MV-4-11 (cell line): ENCODE measurements at regions not wholly inside any gene's neighbourhood (a gene's known extent, or its start where the extent isn't known, plus 50 kb on each side); places are given as distances from the start of the nearest gene placed in this dataset.

Experiments used
- DNase-seq: peaks from one replicate; lab custom pipeline; 2025; lab: John Stamatoyannopoulos, UW

DNA sequence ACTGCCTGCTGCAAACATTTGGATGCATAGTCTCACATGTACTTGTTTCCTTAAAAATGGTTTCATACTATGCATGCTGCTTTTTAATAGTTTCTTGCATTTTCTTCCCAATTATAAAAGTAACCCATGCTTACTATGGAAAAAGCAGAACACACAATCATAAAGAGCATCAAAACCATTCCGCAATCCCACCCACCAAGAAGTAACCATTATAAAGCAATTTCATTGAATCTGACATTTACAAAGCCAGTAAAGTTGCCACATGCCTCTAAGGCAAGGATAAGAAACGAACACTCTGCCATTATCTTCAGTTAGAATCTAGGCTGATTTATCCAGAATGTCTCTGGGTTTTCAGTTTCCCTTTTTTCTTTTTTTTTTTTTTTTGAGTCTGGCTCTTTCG, 92.7 kb upstream of the OSMR start:
- DNase-seq: no peak

DNA sequence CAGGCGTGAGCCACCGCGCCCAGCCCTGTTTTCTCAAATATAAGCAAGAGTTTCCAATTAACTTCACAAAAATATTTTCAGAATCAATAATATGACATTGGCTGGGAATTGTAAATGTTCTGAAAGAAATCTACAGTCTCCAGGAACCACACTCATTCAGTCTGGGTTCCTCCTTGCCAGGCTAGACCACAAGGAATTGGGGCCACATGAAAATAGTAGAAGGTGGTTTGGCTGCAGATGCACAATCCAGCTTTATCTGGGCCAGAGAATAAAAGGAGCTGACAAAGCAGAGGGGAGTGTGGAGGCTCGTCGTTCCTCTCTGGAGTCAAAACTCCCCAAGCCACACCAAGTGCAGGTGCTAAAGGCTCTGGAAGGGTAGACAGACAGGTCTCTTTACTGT, 92.0 kb upstream of the OSMR start:
- DNase-seq: no peak

DNA sequence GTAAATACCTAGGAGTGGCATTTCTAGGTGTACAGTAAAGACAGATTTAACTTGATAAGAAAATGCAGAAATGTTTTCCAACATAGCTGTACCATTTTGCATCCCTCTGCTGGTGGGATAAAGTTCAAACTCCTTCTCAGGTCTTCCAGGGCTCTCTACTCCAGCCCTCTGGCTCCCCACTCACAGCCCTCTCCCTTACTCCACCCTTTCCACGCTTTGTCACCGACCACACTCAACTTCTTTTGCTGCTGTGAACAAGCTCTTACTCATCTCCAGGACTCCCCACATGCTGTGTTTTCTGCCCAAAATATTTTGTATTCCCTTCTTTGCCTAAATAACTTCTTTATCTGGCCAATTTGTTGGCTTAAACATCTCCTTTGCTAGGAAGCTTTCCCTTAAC, 90.6 kb upstream of the OSMR start:
- no peak for DNase-seq

DNA sequence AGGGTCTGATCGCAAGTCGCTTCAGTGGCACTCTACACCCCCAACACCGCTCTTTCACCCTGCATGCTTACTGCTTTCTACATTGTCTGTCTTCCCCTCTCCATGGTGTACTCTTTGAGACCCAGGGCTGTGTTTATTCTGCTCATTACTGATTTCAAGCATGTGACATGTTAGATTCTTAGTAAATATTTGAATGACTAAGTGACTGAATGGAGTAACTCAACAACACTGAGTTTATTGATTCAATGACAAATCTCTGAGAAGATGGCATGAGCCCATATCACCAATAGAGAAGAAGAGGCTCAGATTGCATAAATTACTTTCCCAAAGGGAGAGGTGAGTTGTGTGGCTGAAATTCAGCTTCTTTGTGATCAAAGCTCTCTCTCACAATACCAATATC, 89.7 kb upstream of the OSMR start:
- DNase-seq: no peak

DNA sequence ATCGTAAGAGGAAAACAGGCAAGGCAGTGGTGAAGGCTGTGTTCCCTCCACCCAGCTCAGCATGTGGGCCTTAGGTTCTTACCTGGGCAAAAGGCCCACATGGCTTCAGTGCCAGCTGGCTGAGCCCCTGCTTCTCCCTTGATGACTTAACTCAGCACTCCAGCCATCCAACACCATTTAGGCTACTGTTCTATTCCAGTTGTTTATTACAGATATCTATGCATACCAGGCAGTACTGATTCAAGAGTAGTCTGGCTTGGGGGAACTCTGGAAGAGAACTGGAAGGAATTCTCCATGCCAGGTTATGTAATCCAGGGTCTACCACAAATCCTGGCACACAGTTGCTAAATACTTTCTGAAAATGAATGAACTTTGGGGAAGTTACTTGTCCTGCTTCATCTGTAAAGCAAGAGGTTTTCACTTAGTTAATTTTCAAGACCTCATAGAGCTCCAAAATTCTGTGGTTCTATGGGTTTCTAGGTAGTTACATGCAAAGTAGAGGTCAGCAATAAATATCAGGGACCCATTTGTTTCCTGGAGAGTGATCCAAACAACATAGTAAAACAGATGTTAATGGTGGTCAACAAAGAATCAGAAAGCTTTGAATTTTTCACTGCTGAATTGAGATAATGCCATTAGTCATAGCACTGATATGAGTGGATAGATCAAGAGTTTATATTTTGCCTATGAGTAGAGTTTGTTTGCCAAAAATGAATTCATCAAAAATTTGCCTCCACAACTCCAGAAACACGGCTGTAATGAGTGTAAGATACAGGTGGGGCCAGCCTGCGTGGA, 88.2 kb upstream of the OSMR start:
- no peak for DNase-seq

DNA sequence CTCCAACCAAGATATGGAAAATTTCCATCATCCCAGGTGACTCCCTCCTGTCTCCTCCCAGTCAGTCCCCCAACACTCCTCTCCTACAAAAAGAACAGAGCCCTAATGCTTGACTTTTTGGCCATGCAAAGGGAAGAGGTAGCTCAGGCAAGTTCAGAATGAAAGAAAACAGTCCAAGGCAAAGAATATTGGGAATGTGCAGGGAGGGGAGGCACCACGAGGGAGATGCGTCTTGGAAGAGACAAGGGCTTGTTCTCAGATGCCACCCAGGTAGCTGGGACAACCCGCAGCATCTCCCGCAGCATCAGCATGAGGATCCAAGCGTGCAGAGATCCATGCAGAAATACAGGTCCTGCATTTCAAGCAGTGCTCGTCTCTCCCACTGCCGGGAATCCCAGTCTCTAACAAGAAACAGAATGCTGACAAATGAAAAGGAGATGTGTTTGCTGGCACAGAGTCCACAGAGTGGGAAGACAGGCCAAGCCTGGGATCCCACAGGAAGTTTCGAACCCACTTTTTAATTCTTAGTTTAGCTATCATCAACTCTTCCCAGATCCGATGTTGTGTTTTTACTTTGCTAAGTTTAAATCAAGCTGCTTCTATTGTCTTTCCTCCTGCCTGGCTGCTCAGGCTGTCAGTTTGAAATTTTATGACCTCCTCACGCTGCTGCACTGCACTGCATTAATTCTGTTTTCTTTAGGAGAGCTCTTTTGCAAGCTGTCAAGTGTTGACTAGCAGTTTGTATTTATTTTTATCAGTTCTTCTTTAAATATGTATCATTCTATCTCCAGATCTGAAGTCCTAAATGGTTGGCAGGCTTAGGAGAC, 86.8 kb upstream of the OSMR start:
- no peak for DNase-seq

DNA sequence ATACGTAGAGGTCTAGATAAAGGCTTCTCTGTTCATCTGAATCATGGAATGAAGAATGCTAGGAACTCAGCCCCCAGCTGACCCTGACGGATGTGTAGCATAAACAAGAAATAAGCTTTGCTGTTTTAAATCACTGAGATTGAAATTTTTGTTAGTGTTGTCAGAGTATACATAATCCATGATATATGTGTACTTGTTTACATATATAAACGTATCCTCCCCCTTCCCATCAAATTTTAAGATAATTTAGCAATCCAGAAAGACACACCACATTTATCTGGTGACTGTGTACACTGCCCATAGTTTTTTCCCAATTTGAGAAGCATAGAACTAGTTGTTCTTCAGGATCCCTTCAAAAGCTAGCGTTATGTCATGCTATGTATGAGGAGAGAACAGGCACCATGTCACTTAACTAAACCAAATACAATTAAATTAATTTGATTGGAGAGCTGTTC, 80.8 kb upstream of the OSMR start:
- no peak for DNase-seq

DNA sequence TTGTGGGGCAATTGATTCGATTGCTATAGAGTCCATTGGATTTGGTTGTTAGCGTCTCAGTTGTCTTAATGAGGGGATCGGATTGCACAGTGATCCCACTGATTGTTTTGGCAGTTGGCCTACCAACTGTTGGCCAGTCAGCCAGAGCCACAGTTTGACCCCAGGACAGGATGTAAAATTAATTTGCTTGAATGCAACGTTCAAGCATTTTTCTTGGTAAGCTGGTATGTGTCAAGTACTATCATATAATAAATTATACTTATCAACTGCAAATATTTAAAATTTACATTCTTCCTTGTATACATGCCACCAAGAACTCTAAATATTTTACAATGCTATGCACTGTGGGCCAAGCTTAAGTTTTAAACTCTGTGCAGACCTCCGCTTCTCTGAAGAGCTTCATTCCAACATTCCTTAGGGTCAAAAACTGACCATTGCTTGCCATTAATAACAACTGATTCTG, 80.4 kb upstream of the OSMR start:
- no peak for DNase-seq

DNA sequence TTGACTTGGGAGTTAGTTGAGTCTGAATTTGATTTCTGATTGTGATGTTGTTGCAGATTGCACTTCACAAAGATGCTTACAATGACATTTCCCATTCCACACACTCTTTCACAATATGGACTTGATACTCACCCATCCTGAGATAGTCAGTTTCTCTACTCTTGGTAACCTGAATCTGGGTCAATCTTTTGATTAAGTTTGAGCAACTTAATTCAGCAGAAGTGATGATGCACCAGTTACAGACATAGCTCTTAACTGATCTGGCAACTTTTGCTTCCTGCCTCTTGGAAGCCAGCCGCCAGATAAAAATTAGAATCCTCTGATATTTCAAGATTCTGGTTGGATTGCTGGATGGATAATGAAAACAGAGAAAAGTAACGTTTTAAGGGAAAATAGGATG, 79.7 kb upstream of the OSMR start:
- no peak for DNase-seq

DNA sequence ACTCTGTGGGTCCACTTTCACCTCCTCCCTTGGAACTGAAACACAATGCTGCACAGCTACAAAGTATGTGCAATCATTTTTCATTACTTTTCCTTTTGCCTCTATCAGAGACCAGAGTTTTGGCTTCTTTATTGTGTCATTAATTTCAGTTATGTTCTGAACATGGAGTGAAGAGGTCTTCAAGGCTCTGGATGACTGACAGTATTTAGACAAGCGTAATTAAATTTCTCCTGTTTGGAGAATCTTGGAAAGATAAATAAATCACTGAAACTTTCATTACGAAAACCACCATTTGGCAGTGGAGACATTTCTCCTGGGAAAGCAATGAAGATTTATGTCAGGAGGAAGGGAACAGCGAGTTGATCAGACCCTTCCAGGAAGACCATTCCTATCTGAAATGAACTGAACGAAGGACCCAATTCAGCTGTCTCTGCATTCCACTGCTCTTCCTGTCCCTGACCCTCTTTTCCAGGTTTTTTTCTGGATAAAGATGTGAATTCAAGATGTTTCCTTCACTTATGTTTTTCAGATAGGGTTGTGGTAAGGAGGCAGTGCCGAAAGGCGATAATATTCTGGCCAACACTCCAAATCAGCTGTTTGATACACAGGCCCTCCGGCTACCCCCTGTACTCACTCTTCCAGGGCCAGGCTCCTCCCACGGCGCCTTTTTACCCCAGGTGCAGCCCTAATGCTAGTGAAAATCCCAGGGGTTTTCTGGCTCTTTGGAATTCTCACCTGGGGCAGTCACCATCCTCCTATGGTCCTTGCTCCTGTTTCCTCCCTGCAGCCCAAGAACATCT, 77.2 kb upstream of the OSMR start:
- DNase-seq: no peak

DNA sequence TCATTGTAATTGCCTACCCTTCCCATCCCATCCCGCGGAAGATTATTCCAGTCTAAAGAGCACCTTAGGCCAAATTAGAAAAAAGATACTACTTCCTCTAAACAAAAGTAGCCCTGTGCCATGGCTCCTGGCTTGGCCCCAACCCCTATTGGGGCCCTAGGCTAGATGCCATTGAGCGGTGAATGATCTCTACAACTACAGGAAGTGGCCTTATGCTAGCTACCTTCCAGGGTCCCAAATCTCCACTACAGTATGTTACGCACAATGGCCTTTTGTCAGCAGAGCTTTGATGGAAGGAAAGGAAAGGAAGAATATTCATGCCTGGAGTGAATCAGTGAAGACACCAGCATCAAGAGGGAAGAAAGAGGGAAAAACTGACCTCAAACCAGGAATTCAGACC, 73.3 kb upstream of the OSMR start:
- no peak for DNase-seq

DNA sequence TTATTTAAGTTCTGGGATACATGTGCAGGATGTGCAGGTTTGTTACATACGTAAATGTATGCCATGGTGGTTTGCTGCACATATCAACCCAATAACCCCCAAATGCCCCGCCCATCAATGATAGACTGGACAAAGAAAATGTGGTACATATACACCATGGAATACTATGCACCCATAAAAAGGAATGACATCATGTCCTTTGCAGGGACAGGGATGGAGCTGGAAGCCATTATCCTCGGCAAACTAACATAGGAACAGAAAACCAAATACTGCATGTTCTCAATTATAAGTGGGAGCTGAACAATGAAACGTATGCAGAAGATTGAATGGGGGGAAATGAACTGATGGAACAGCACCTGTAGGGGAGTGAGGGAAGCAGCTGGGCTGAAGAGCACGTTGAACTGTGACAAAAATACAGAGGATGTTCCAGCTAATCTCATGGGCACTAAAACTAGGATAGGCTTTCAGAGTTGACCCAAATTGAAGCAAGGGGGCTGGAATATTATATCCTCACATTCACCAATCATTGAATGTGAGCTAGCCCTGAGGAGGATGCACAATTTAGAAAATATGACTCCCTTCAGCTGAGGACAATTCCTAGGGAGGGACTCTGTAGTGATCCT, 70.5 kb upstream of the OSMR start:
- no peak for DNase-seq

DNA sequence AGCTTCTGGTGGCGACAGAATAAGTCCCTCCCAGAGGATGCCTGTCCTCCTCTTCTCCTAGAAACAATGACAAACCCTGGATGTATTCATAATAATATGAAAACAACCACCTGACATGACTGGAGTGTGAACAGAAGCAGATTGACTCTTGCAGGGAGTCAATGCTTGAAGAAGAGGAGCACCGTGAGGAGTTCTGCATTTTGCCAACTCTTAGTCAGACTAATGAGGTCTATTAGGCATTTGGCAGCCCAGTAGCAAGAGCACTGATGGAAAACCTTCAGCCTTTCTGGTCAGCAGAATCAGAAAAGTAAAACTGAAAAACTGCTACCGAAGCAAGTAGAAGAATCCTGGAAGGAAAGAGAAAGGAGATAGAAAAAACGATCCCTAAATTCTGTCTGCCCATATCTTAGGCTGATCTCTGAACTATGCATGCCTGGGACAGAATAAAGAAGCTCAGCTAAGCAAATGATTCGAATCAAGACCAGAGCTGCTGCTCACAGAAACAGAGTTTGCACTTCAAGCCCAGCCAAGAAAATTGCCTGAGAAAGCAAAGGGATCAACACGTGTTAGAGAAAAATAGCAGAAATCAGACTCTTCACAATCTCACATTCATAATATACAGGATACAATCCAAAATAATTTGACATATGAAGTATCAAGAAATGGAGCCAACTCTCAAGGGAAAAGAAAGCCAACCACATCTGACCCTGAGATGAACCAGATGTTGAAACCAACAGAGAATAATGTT, 69.5 kb upstream of the OSMR start:
- no peak for DNase-seq

DNA sequence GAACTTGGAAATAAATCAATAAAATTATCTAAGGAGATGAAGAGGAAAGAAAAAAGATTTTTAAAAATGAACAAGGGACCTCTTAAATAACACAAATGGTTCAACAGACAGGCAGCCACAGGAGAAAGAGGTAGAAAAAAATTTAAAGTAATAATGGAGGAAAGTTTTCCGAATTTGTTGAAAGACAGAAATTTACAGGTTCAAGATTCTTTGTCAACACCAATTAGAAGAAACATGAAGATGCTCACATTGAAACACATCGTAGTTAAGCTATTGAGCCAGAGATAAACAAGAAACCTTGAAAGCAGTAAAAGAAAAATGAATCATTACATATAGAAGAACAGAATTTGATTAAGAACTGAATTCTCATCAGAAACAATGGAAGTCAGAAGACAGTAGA, 68.7 kb upstream of the OSMR start:
- DNase-seq: no peak

DNA sequence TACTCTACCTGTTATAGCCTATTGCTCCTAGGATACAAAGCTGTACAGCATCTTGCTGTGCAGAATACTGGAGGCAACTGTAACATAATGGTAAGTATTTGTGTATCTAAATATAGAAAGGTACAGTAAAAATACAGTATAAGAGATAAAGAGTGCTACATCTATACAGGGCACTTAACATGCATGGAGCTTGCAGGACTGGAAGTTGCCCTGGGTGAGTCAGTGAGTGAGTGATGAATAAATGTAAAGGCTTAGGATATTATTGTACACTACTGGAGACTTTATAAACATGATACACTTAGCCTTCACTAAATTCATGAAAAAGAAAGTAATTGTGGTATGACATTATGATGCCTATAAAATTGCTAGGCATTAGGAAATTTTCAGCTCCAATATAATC, 65.5 kb upstream of the OSMR start:
- DNase-seq: no peak

DNA sequence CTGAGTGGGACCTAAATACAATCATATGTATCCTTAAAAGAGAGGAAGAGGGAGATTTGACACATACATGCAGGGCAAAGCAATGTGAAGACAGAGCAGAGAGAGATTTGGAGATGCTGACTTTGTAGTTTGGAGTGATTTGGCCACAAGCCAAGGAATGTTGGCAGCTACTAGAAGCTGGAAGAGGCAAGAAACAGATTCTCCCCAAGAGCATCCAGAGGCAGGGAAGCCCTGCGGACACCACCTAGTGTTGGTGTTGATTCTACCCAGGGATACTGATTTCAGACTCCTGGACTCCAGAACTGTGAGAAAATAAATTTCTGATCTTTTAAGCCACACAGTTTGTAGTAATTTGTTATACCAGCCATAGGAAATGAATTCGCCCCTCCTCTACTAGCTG, 64.9 kb upstream of the OSMR start:
- DNase-seq: no peak

DNA sequence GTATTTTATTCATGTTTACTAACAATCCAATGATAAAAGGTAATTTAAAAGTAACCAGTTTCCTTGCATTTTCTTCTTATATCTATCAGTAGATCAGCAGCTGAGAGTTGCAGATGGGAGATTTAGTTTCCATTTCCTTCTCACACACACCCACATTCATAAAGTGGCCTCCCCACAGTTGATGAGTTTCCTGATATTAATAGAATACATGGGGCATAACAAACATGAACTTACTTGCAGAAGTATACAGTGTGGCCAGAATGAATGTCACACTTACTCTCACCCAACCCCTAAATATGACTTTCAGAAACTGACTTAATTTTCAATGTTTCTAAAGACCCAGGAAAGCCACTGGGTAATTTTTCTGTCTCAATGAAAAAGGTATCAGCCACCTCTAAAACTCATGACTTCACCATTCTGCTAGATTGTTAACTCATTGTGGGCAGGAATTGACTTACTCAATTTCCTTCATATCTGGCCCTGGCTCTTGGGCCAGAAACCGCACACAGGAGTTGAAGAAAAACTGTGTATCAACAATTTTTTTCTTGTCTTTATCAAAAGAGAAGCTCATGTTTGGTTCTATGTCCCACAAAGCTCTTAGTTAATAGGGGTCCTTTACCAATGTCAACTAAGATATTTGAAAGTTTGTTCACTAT, 63.5 kb upstream of the OSMR start:
- DNase-seq: no peak

DNA sequence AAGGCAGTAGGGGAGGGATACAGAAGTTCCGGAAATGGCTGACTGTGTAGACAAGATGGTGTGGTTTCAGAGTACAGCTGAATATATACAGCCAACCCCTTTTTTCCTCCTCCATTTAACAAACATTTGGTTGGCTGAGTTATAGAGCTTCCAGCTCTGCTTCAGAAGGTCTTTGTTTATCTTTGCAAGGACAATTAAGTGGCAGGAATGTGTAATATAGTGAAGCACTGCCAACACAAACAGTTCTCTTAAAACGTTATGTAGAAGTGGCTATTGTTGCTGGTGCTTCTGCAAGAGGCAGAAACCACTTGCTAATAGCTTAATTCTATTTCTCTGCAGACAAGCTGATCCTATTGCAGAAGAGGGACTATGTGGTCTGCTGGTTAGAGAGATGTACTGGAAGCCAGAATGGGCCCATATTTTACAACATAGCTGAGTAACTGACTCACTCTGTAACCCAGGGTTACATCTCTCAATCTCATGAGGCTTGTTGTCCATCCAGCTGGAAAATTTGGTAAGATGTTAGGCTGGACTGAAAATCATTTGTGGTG, 62.7 kb upstream of the OSMR start:
- DNase-seq: no peak

DNA sequence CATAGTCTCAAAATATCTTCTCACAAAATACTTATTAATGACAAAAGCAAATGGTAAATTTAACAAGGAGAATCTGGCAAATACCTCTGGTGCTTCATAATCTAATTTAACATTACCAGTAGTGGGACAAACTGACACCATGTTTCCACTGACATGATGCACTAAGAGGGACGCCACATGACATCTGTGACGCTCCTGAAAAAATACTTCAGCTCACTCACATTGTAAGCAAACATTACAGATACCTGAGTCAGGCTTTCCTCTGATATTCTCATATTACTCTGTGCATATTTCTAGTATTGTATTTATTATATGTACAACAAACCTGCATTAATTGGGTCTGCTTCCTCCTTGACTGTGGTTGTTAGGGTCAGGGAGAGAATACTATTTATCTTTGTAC, 56.7 kb upstream of the OSMR start:
- DNase-seq: no peak

DNA sequence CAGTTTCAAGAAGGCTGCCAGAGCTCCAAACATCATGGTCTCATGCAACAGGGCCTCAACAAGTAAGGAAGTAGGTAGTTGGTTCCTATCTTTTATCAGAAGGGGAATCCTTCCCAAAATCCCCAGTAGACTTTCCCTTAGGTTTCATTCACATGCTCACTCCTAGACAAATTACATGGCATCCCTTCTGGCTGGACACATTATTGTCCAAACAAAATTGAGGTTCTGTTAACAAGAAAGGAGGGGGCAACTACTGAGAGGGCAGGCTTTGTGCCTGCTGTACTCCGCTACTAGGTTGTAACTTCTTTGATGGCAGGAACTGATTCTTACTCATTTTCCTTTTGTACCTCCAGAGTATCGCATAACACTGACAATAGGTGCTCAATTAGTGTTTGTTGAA, 56.0 kb upstream of the OSMR start:
- DNase-seq: no peak

DNA sequence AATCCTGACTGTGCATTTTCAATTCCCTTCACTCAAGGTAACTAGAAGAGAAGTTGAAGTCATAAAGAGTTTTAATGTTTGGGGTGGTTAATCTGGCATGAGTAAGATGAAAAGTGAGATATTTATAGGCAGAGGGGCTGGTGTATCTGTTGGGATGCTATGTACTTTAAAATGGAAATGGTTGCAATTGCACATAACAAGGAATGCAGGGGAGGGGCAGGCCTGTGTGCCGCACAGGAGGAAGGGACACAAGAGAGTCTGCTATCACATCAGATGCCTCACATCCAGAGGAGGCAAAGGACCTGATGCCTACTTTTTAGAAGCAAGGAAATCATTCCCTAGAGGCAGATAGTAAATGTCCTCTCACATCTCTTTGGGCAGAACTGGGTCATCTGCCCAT, 55.5 kb upstream of the OSMR start:
- no peak for DNase-seq
